IPS-18c (cell line): ENCODE measurements at regions not wholly inside any gene's neighbourhood (a gene's known extent, or its start where the extent isn't known, plus 50 kb on each side); places are given as distances from the start of the nearest gene placed in this dataset.
"Not testable (repeated sequence)": the region's sequence is repeated elsewhere in the genome, so short reads cannot be mapped to it uniquely, and the experiment has no call there.

Source experiments
- H3K4me3 ChIP-seq: 2 replicates; pipeline ENCODE4 v1.7.0; 2013; ENCODE audit warnings: low read depth, mild to moderate bottlenecking, low read length, moderate library complexity; ENCODE audit not compliant: insufficient read depth
- H3K9me3 ChIP-seq: one replicate; pipeline ENCODE4 v1.6.1; 2013; ENCODE audit warnings: mild to moderate bottlenecking, low read length, moderate library complexity; ENCODE audit not compliant: control insufficient read depth, insufficient read depth

- not testable (repeated sequence) for H3K4me3 ChIP-seq, H3K9me3 ChIP-seq
Measured at GRCh38 chr9:67348562-67349423, 356.4 kb upstream of the SPATA31A3 start.

GRCh38 chr9:67348094-67348493 is 355.7 kb upstream of the SPATA31A3 start:
- not testable (repeated sequence) for H3K9me3 ChIP-seq, H3K4me3 ChIP-seq

GRCh38 chr9:67339216-67339615 is 346.9 kb upstream of the SPATA31A3 start:
- not testable (repeated sequence) for H3K4me3 ChIP-seq, H3K9me3 ChIP-seq

GRCh38 chr9:67338201-67338600 is 345.9 kb upstream of the SPATA31A3 start:
- H3K9me3 ChIP-seq, H3K4me3 ChIP-seq: not testable (repeated sequence)

GRCh38 chr9:67334727-67335572 is 342.6 kb upstream of the SPATA31A3 start:
- not testable (repeated sequence) for H3K4me3 ChIP-seq, H3K9me3 ChIP-seq

GRCh38 chr9:67331634-67332033 is 339.3 kb upstream of the SPATA31A3 start:
- H3K4me3 ChIP-seq, H3K9me3 ChIP-seq: not testable (repeated sequence)

- not testable (repeated sequence) for H3K4me3 ChIP-seq
Measured at GRCh38 chr9:67313409-67313808, 321.1 kb upstream of the SPATA31A3 start.

GRCh38 chr9:67312504-67312903 is 320.2 kb upstream of the SPATA31A3 start:
- H3K4me3 ChIP-seq, H3K9me3 ChIP-seq: not testable (repeated sequence)

More at GRCh38 chr9:67313409-67313808, 321.1 kb upstream of the SPATA31A3 start:
- not testable (repeated sequence) for H3K9me3 ChIP-seq

GRCh38 chr9:67307109-67307508 is 314.8 kb upstream of the SPATA31A3 start:
- not testable (repeated sequence) for H3K9me3 ChIP-seq, H3K4me3 ChIP-seq

- not testable (repeated sequence) for H3K4me3 ChIP-seq, H3K9me3 ChIP-seq
Measured at GRCh38 chr9:67288797-67289196, 296.4 kb upstream of the SPATA31A3 start.

- not testable (repeated sequence) for H3K4me3 ChIP-seq, H3K9me3 ChIP-seq
Measured at GRCh38 chr9:67288117-67288735, 295.9 kb upstream of the SPATA31A3 start.

- not testable (repeated sequence) for H3K9me3 ChIP-seq, H3K4me3 ChIP-seq
Measured at GRCh38 chr9:67284299-67284698, 291.9 kb upstream of the SPATA31A3 start.

GRCh38 chr9:67281574-67281973 is 289.2 kb upstream of the SPATA31A3 start:
- H3K4me3 ChIP-seq, H3K9me3 ChIP-seq: not testable (repeated sequence)

- not testable (repeated sequence) for H3K4me3 ChIP-seq, H3K9me3 ChIP-seq
Measured at GRCh38 chr9:67269692-67270091, 277.3 kb upstream of the SPATA31A3 start.

- not testable (repeated sequence) for H3K9me3 ChIP-seq, H3K4me3 ChIP-seq
Measured at GRCh38 chr9:67257894-67258293, 265.5 kb upstream of the SPATA31A3 start.

- H3K4me3 ChIP-seq, H3K9me3 ChIP-seq: not testable (repeated sequence)
Measured at GRCh38 chr9:67248967-67249366, 256.6 kb upstream of the SPATA31A3 start.

- H3K4me3 ChIP-seq, H3K9me3 ChIP-seq: not testable (repeated sequence)
Measured at GRCh38 chr9:67212073-67212472, 219.7 kb upstream of the SPATA31A3 start.

- H3K9me3 ChIP-seq, H3K4me3 ChIP-seq: not testable (repeated sequence)
Measured at GRCh38 chr9:67210842-67211241, 218.5 kb upstream of the SPATA31A3 start.
